T-cell (primary cell): ENCODE measurements at regions not wholly inside any gene's neighbourhood (a gene's known extent, or its start where the extent isn't known, plus 50 kb on each side); places are given as distances from the start of the nearest gene placed in this dataset.

Experiments
- ATAC-seq, 4 experiments: fragments of 200-7000 bp in 3 of 4; fragments of 150-1000 bp in 1 of 4; cut with Tn5 transposase; replicated peaks in 1 of 4; 1 replicate in 3 of 4; 2 replicates in 1 of 4; pipeline ENCODE4 v1.10.0; 2021; ENCODE audit warnings: moderate library complexity in 3 of 4, mild to moderate bottlenecking in 2 of 4, moderate number of reproducible peaks in 1 of 4
- CTCF ChIA-PET, 2 donors: fragments of 300-600 bp; sonication (Branson Sonifier 250); formaldehyde crosslinking; loops; one replicate each; lab custom pipeline; 2022; ENCODE audit warnings: antibody characterized with exemption in 2 of 2; lab: Charles Lee
- POLR2A ChIA-PET, 2 donors: fragments of 300-600 bp; sonication (Branson Sonifier 250); formaldehyde crosslinking; loops; one replicate each; lab custom pipeline; 2022; ENCODE audit warnings: antibody characterized with exemption in 2 of 2; lab: Charles Lee
- DNase-seq, 35 experiments: peaks; one replicate each; pipeline versions ENCODE4 v3.0.0 to v3.0.0-alpha.2; 2013 to 2023
- H3K27ac ChIP-seq: one replicate; pipeline ENCODE4 v1.5.1; 2013; ENCODE audit warnings: low read length
- H3K27me3 ChIP-seq, 2 experiments: replicated peaks in 1 of 2; 1 replicate in 1 of 2; 2 replicates in 1 of 2; pipeline versions ENCODE4 v1.6.1 to v1.7.0; 2013; ENCODE audit warnings: low read length in 1 of 2, mixed read lengths in 1 of 2; ENCODE audit not compliant: control insufficient read depth in 2 of 2, insufficient read depth in 2 of 2; ENCODE audit errors: extremely low read depth in 1 of 2
- H3K36me3 ChIP-seq, 2 donors: 1 replicate in 1 of 2; 2 replicates in 1 of 2; pipeline versions ENCODE4 v1.6.1 to v1.7.0; 2013; ENCODE audit warnings: low read length in 1 of 2; ENCODE audit not compliant: control insufficient read depth in 2 of 2, insufficient read depth in 1 of 2; ENCODE audit errors: extremely low read depth in 1 of 2
- H3K4me1 ChIP-seq, 2 experiments: 1 replicate in 1 of 2; 2 replicates in 1 of 2; pipeline versions ENCODE4 v1.6.1 to v1.7.0; 2013; ENCODE audit warnings: low read length in 2 of 2, mixed read lengths in 1 of 2; ENCODE audit not compliant: insufficient read depth in 2 of 2, control insufficient read depth in 1 of 2; ENCODE audit errors: extremely low read depth in 1 of 2
- H3K4me3 ChIP-seq, 2 donors: 1 replicate in 1 of 2; 2 replicates in 1 of 2; pipeline versions ENCODE4 v1.5.1 to v1.7.0; 2013; ENCODE audit warnings: mild to moderate bottlenecking in 2 of 2, low read length in 1 of 2, moderate library complexity in 1 of 2; ENCODE audit not compliant: control insufficient read depth in 1 of 2; ENCODE audit errors: extremely low read depth in 1 of 2
- H3K9me3 ChIP-seq: 2 replicates; pipeline ENCODE4 v1.7.0; 2013
- H3K27ac Mint-ChIP-seq, 2 donors: one replicate each; pipeline ENCODE4 v1.8.0; 2020 to 2021; ENCODE audit warnings: mild to moderate bottlenecking in 2 of 2, mixed read lengths in 2 of 2
- H3K27me3 Mint-ChIP-seq, 2 donors: one replicate each; pipeline ENCODE4 v1.8.0; 2021 to 2022; ENCODE audit warnings: mixed read lengths in 2 of 2
- H3K36me3 Mint-ChIP-seq: one replicate; pipeline ENCODE4 v1.8.0; 2021; ENCODE audit warnings: mixed read lengths
- H3K4me1 Mint-ChIP-seq, 3 donors: one replicate each; pipeline ENCODE4 v1.8.0; 2020 to 2022; ENCODE audit warnings: mixed read lengths in 3 of 3, mild to moderate bottlenecking in 1 of 3
- H3K4me3 Mint-ChIP-seq, 3 donors: one replicate each; pipeline ENCODE4 v1.8.0; 2020 to 2022; ENCODE audit warnings: mild to moderate bottlenecking in 3 of 3, mixed read lengths in 3 of 3, moderate library complexity in 3 of 3
- H3K9me3 Mint-ChIP-seq, 3 donors: one replicate each; pipeline ENCODE4 v1.8.0; 2020 to 2022; ENCODE audit warnings: mixed read lengths in 3 of 3
- WGBS: methylation state at CpG from one replicate; pipeline ENCODE4 v1.1.5; 2013; ENCODE audit warnings: missing lambda C conversion rate; ENCODE audit not compliant: insufficient coverage; 5-methylcytosine and 5-hydroxymethylcytosine counted together

DNA sequence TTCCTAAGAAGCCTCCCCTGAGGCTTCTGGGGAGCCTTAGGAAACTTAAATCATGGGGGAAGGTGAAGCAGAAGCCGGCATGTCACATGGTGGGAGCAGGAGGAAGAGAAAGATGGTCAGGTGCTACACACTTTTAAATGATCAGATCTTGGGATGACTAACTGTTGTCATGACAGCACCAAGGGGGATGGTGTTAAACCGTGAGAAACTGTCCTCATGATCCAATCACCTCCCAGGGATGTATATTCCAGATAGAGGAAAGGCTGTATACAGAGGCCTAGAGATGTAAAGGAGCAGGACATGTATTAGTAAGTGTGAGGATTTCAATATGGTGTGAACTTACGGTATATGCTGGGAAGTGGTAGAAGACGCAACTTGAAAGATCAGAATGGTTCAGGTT lies 121.1 kb downstream of the CAND1 start:
- ChIA-PET POLR2A (no interaction called here), CTCF (interaction anchor here in 1 of 2 donors (0.6 kb wide), 1 partner anchor 116 kb away, joined by 5 read pairs; no protein-coding TSS in a partner anchor)
- no peak overlapping the region for H3K4me3 ChIP-seq
- no peaks in the 10 kb centered on the region for H3K36me3 ChIP-seq
- ATAC-seq (no peak), DNase-seq (no peak)
- WGBS = 90% methylated on average over 2 of the region's 4 CpGs
- H3K27ac Mint-ChIP-seq = no peak overlapping the region
- H3K4me1 ChIP-seq = no peaks in the 10 kb centered on the region
- H3K36me3 Mint-ChIP-seq = no peaks in the 10 kb centered on the region
- no peaks in the 10 kb centered on the region for H3K9me3 ChIP-seq
- H3K27me3 Mint-ChIP-seq = no peaks in the 10 kb centered on the region
- H3K9me3 Mint-ChIP-seq = peaks cover 0 to 4% (median 0%) of the 10 kb centered on the region in 3 donors
- no peaks in the 10 kb centered on the region for H3K4me1 Mint-ChIP-seq
- H3K4me3 Mint-ChIP-seq = no peak overlapping the region
- no peaks in the 10 kb centered on the region for H3K27me3 ChIP-seq
- H3K27ac ChIP-seq = no peak overlapping the region

DNA sequence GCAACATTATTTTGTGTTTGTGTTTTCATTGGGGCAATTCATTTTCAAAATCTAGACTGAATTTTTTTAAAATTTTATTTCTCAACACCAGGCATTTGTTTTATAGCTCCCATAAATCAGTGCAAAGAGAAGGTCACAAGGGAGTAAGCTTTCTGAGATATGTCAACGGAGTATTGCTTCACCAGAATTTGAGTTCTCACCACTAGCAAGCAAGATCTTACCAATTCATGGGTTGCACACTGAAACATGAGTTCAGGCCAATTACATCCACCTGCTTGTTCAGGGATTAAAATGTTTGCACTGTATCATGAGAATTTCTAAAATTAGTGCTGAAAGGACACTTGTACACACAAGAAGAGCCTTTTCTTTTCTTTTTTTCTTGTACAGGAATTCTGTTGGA lies 121.9 kb downstream of the CAND1 start:
- ATAC-seq (no peak), DNase-seq (no peak)
- no peaks in the 10 kb centered on the region for H3K27me3 ChIP-seq
- no peak overlapping the region for H3K4me3 ChIP-seq
- no peak overlapping the region for H3K27ac ChIP-seq
- H3K9me3 Mint-ChIP-seq = peaks cover 0 to 4% (median 0%) of the 10 kb centered on the region in 3 donors
- H3K36me3 Mint-ChIP-seq = no peaks in the 10 kb centered on the region
- no peaks in the 10 kb centered on the region for H3K9me3 ChIP-seq
- H3K36me3 ChIP-seq = no peaks in the 10 kb centered on the region
- H3K27me3 Mint-ChIP-seq = no peaks in the 10 kb centered on the region
- no peaks in the 10 kb centered on the region for H3K4me1 Mint-ChIP-seq
- CTCF ChIA-PET = no interaction called here
- POLR2A ChIA-PET = no interaction called here
- no CpG with 5 or more reads among the region's 1 CpG for WGBS
- H3K27ac Mint-ChIP-seq = no peak overlapping the region
- no peak overlapping the region for H3K4me3 Mint-ChIP-seq
- H3K4me1 ChIP-seq = no peaks in the 10 kb centered on the region

- no peaks in the 10 kb centered on the region for H3K27me3 ChIP-seq
- ATAC-seq (no peak), DNase-seq (no peak)
- H3K36me3 ChIP-seq = no peaks in the 10 kb centered on the region
- no peaks in the 10 kb centered on the region for H3K9me3 ChIP-seq
- H3K9me3 Mint-ChIP-seq = peaks cover 0 to 4% (median 0%) of the 10 kb centered on the region in 3 donors
- H3K27me3 Mint-ChIP-seq = no peaks in the 10 kb centered on the region
- 100% methylated on average over 2 of the region's 2 CpGs for WGBS
- no peaks in the 10 kb centered on the region for H3K36me3 Mint-ChIP-seq
- H3K27ac ChIP-seq = no peak overlapping the region
- no peak overlapping the region for H3K4me3 ChIP-seq
- no peak overlapping the region for H3K4me3 Mint-ChIP-seq
- ChIA-PET POLR2A (no interaction called here), CTCF (no interaction called here)
- H3K27ac Mint-ChIP-seq = no peak overlapping the region
- H3K4me1 ChIP-seq = no peaks in the 10 kb centered on the region
- H3K4me1 Mint-ChIP-seq = no peaks in the 10 kb centered on the region
These were observed 122.5 kb downstream of the CAND1 start for GRCh38 chr12:67391656-67392055.

DNA sequence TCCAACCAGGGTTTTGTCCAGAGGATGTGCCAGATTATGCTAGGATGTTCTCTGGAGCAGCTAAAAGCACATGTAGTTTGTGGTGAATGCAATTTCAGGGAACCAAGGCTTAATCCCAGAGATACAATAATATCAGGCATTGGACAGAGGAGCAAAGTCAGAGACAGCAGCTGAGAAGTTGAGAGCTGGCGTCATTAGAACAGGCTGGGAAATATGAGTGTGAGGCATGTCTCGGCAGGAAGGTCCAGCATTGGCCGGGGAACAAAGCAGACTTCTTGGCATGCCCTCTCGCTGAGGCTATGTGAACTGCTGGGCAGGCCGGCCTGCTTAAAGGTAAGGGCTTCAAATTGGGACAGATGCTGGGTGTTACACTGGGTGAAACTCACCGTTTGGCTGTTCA lies 125.4 kb downstream of the CAND1 start:
- no peak overlapping the region for H3K27ac Mint-ChIP-seq
- no peak for DNase-seq
- CTCF ChIA-PET = no interaction called here
- Histone ChIP-seq H3K27me3 (no peaks in the 10 kb centered on the region), H3K4me1 (no peaks in the 10 kb centered on the region), H3K36me3 (no peaks in the 10 kb centered on the region), H3K27ac (no peak overlapping the region), H3K9me3 (no peaks in the 10 kb centered on the region), H3K4me3 (no peak overlapping the region)
- H3K4me1 Mint-ChIP-seq = no peaks in the 10 kb centered on the region
- ATAC-seq = no peak
- no peaks in the 10 kb centered on the region for H3K36me3 Mint-ChIP-seq
- 92% methylated on average over 4 of the region's 6 CpGs for WGBS
- peaks cover 0 to 4% (median 0%) of the 10 kb centered on the region in 3 donors for H3K9me3 Mint-ChIP-seq
- H3K4me3 Mint-ChIP-seq = no peak overlapping the region
- POLR2A ChIA-PET = no interaction called here
- no peaks in the 10 kb centered on the region for H3K27me3 Mint-ChIP-seq

- no peak overlapping the region for H3K4me3 Mint-ChIP-seq
- Histone ChIP-seq H3K36me3 (no peaks in the 10 kb centered on the region), H3K27ac (no peak overlapping the region), H3K4me3 (no peak overlapping the region), H3K9me3 (no peaks in the 10 kb centered on the region), H3K27me3 (no peaks in the 10 kb centered on the region), H3K4me1 (no peaks in the 10 kb centered on the region)
- ChIA-PET POLR2A (no interaction called here), CTCF (interaction anchor here in 1 of 2 donors (0.6 kb wide), 1 partner anchor 665 kb away, joined by 3 read pairs; no protein-coding TSS in a partner anchor)
- H3K4me1 Mint-ChIP-seq = no peaks in the 10 kb centered on the region
- peaks cover 0 to 2% of the 10 kb centered on the region in 2 donors for H3K27me3 Mint-ChIP-seq
- DNase-seq = no peak
- H3K27ac Mint-ChIP-seq = no peak overlapping the region
- ATAC-seq = no peak
- H3K9me3 Mint-ChIP-seq = peaks cover 3 to 5% (median 5%) of the 10 kb centered on the region in 3 donors
- peaks cover 4% of the 10 kb centered on the region for H3K36me3 Mint-ChIP-seq
- no CpG with 5 or more reads among the region's 4 CpGs for WGBS
These were observed 131.6 kb downstream of the CAND1 start for GRCh38 chr12:67400742-67401141.

DNA sequence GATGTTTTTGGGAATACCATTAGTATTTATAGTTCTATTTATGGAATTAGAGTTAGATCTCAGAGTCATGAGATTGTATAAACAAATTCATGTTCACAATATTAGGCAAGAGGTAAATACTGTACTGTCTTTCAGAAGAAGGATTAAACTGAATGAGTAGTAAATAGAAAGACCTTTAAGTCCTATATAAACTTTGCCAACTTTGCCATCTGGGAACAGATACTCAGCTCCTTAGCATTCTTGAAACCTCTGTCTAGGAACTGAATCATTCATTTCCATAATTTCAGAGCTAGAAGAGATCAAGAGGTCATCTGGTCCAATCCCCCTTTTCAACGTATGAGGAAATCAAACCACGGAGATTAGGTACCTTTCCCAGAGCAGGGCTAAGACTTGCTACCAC lies 141.1 kb downstream of the CAND1 start:
- ATAC-seq = no peak
- no peaks in the 10 kb centered on the region for H3K4me1 ChIP-seq
- peaks cover 8% of the 10 kb centered on the region for H3K36me3 Mint-ChIP-seq
- peaks cover 14 to 19% (median 19%) of the 10 kb centered on the region in 3 donors for H3K9me3 Mint-ChIP-seq
- H3K27me3 Mint-ChIP-seq = peaks cover 0 to 3% of the 10 kb centered on the region in 2 donors
- H3K4me1 Mint-ChIP-seq = no peaks in the 10 kb centered on the region
- H3K27ac ChIP-seq = no peak overlapping the region
- ChIA-PET CTCF (interaction anchor here in 1 of 2 donors (0.5 kb wide), 1 partner anchor 748 kb away, joined by 3 read pairs; no protein-coding TSS in a partner anchor), POLR2A (no interaction called here)
- H3K36me3 ChIP-seq = no peaks in the 10 kb centered on the region
- H3K4me3 ChIP-seq = no peak overlapping the region
- no peaks in the 10 kb centered on the region for H3K9me3 ChIP-seq
- H3K4me3 Mint-ChIP-seq = no peak overlapping the region
- no peak for DNase-seq
- no peak overlapping the region for H3K27ac Mint-ChIP-seq
- H3K27me3 ChIP-seq = no peaks in the 10 kb centered on the region
- WGBS = 61% methylated on average over 2 of the region's 2 CpGs

- WGBS = no CpG with 5 or more reads among the region's 2 CpGs
- no peak for ATAC-seq
- no peaks in the 10 kb centered on the region for H3K4me1 ChIP-seq
- Mint-ChIP-seq H3K4me1 (no peaks in the 10 kb centered on the region), H3K27me3 (peaks cover 0 to 3% of the 10 kb centered on the region in 2 donors), H3K27ac (no peak overlapping the region), H3K36me3 (peaks cover 5% of the 10 kb centered on the region), H3K4me3 (no peak overlapping the region), H3K9me3 (peaks cover 10 to 16% (median 15%) of the 10 kb centered on the region in 3 donors)
- H3K4me3 ChIP-seq = no peak overlapping the region
- ChIA-PET POLR2A (no interaction called here), CTCF (interaction anchor here in 1 of 2 donors (0.5 kb wide), 1 partner anchor 747 kb away, joined by 3 read pairs; no protein-coding TSS in a partner anchor)
- no peaks in the 10 kb centered on the region for H3K36me3 ChIP-seq
- H3K27ac ChIP-seq = no peak overlapping the region
- no peaks in the 10 kb centered on the region for H3K27me3 ChIP-seq
- DNase-seq = no peak
- no peaks in the 10 kb centered on the region for H3K9me3 ChIP-seq
These were observed 141.5 kb downstream of the CAND1 start for GRCh38 chr12:67410667-67411067.
